Activated CD8-positive, alpha-beta memory T cell treated with anti-CD3 and anti-CD28 coated beads for 4 hours (primary cell): ENCODE measurements at regions not wholly inside any gene's neighbourhood (a gene's known extent, or its start where the extent isn't known, plus 50 kb on each side); places are given as distances from the start of the nearest gene placed in this dataset.
"Not testable (repeated sequence)": the region's sequence is repeated elsewhere in the genome, so short reads cannot be mapped to it uniquely, and the experiment has no call there.

ENCODE experiments used
- DNase-seq, 2 donors: peaks; one replicate each; pipeline ENCODE4 v3.0.0-alpha.2; 2020; ENCODE audit warnings: low read depth in 2 of 2

DNA sequence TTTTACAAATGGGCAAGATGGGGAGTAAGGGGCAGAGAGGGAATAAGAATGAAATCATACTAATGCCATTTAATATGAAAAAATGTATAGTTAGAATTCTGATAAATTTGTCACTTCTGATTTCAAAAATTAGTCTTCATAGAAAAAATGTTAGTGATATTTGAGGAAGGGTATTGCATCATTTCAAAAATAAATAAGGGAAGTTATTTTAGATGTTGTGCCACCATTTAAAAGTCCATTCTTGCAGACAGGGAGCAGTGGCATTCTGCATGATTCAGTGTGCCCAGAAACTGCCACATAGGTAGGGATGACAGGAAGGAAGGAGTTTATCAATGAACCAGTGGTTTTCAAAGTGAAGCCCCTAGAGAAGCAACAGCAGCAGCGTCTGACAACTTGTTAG lies 674.6 kb downstream of the EPM2A start:
- no peak for DNase-seq

DNA sequence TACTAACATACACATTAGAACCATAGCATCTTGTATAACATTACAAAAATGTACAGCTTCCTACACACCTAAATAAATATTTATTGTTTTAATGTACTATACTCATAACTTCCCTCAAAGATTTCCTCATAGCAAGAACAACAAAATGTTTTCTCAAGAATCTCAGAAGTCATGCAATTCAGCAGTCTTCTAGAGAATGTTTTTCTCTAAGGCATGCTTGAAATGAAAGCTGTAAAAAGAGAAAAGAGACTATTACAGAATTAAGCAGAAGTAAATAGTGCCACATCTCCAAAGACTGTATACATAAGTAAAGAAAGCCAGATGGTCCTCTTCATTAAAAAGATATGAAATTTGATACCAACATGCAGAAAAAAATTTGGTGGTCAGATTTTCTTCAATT lies 672.2 kb downstream of the EPM2A start:
- no peak for DNase-seq

DNA sequence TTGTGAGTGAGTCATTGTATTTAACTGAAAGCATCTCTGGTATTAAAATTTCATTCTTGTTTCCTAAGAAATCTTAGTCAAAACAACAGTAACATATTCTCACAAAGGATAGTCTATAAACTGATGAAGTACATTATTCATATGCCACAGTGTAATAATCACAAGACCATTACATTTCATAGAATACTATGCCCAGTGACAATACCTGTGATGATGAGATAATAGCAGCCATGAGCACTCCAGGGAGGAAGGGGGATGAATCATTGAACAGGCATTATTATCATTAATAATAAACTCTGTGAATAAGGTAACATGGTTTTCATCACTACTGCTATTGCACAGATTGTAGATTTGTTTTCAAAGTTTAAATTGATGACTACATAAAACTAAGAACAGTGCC lies 667.9 kb downstream of the EPM2A start:
- DNase-seq: no peak

DNA sequence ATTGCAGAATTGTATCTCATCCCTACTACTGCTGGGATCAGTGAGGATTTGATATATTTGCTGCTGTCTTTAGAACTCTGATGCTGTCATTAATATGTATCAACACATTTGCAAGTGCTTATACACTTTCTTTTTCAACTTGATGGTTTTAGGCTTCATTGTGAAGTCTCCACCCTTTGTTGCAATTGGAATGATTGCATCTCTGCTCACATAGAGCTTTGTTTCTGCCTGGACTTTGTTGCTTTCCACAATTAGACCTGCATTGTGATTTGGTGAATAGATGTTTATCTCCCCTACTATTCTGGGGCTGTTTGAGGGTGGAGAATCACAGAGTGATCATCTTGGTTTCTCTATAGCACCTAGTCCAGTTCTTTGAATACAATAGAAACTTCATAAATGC lies 666.7 kb downstream of the EPM2A start:
- no peak for DNase-seq

DNA sequence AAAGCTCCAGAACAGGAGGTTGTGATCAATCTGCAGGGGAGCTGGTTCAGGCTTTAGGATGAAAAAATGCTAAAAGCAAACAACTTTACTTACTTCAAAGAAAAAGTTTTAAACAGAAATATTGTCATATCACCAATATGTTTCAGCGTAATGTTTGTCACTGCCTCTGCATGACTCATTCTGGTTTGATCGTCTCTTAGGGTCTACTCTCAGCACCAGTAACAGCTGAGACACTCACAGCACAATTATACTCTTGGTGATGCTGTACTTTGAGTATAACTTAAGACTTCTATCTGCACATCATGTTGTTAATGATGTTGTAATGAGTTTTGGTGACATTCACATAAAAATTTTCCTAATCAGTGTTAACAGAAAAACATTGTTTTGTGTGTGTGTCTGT lies 665.4 kb downstream of the EPM2A start:
- DNase-seq: no peak

DNA sequence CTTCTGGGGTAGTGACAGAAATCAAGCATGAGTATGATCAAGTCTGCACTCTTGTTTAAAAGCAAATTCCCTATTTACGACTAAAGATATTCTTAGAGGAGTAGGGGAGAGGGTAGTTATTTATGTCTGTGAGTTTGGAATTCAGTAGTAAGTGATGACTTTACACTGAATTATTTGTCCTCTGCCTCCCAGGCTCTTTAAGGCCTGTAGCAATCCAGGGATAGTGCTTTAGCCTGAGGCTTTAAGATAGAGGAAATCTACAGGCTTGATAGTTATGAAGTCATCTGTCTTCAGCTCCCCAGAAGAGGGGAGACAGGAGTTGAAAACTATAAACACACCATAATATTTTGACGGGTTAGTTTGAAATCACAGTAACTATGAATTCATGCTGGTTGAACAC lies 664.5 kb downstream of the EPM2A start:
- DNase-seq: no peak

DNA sequence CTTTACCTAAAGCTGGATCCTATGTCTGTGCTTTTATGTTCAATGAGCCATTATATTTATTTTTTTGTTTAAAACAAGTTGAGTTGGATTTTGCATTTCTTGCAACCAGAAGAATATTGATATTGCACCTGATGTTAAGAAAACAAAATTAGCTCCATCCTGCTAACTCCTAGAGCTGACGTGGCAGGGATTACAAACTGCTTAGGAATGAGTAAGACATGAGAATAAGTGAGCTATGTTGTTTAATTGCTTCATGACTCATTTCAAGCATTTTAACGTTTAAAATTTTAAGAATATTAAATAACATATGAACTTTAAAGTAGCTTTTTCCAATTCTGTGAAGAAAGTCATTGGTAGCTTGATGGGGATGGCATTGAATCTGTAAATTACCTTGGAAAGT lies 663.5 kb downstream of the EPM2A start:
- DNase-seq: no peak

DNA sequence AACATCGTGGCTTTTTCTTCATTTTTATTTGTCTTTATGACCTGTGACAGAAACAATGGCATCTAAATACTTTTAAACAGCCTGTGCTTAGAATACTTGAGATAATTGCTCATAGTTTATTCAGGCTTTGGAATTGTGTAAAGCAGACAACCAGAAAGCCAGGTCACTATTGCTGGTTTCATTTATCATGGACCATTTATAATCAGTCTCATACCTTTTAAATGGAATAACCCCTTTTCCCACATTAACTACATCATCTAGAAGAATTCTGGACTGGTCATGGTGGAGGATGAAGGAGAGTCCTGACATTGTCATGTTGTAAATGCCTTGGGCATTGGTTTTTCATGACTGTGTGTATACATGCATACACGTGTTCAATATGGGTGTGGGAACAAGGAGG lies 661.5 kb downstream of the EPM2A start:
- no peak for DNase-seq

DNA sequence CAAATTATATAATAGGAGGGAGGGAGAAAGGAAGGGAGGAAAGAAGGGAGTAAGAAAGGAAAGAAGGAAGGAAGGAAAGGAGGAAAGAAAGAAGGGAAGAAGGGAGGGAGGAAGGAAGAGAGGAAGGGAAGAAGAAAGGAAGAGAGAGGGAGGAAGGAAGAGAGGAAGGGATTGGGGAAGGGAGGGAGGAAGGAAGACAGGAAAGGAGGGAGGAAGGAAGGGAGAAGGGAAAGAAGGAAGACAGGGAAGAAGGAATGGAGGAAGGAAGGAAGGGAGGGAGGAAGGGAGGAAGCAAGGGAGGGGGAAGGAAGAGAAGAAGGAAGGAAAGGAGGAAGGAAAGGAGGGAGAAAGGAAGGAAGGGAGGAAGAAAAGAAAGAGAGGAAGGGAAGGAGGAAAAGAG lies 660.5 kb downstream of the EPM2A start:
- DNase-seq: no peak

DNA sequence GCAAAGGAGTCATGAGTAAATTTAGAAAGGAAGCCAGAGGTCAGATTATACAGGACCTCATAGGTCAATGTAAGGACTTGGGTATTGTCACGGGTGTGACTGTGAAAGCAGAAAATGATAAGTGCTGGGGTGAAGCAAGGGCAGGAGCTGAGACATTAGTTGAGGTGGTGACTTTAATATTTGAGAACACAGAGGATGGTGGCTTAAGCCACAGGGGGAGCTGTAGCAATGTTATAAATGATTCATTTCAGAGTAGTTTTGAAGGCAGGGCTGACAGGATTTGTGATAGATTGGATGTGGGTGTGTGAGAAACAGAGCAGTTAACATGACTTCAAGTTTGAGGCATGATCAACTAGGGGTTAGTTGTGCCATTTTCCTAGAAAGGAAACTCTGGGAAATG lies 659.9 kb downstream of the EPM2A start:
- DNase-seq: no peak

DNA sequence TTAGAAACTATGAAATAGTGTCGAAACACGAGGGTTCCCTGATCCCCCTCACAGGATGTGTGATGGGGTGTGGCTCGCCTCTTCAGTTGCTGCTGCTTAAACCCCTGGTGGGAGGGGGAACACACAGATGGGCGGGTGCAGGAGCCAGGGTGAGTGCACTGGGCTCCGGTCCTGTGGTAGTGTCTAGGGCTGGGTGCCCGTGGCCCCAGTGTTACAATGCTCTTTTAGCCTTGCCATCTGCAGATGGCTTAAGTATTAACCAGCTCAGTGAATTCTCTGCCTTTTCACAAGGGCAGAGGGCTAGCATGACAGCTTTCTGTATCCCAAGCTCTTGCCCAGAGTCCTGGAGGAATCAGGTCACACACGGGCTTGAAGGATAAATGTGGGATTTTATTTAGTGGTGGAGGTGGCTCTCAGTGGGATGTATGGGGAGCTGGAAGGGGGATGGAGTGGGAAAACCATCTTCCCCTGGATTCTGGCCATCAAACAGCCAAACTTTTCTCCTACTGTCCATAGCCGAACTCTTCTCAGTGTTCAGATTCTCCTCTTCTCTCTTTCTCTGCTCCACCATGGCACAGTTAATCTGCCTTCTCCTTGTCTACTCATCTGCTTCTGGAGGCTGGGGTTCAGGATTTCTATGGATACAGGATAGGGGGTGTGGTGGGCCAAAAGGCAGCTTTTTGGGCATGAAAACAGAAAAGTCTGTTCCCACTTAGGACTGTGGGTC lies 659.0 kb downstream of the EPM2A start:
- DNase-seq: no peak

DNA sequence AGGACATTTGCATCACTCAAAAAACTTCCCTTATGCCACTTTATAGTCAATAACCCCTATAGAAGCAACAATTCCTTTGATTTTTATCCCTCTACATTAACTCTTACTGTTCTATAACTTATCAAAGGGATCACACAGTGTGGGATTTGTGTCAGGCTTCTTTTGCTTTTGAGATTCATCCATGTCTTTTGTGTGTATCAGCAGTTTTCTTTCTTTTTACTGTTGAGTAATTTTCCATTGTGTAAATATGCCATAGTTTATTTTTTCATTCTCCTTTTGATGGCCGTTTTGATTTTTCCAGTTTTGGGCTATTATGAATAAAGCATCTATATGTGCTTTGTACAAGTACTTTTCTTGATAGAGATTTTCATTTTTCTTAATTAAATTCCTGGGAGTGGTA lies 657.9 kb downstream of the EPM2A start:
- no peak for DNase-seq

DNA sequence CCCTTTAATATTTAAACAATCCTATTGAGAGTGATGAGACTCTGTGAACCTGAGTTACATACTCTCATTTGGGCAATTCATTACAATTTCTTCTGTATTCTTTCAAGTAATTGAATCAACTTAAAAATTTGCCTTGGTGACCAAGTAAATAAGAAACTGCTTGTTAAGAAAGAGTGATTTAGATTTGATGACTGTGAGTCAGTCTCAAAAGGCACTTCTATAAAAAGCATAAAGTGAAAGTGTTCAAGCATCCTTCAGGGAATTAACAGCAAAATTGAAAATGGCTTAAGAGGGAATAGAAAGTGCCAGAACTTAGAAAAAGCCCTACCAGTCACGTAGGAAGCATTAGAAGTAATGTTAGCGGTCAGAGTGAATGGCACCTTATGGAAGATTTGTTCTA lies 654.7 kb downstream of the EPM2A start:
- DNase-seq: no peak

DNA sequence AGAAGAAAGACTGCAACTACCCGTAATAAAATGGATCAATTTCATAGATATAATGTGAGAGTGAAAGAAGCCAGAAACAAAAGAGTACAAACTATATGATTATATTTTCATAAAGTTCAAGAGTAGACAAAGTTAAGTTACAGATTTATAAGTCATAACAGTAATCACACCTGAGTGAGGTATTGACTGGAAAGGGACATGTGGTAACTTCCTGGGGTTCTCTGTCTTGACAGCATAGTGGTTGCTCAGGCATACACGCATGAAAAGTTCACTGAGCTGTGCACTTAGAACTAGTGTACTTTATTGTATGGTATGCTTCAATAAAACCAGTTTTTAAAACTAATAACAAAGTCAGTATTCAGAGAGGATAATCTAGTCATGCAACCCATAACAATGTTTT lies 653.6 kb downstream of the EPM2A start:
- DNase-seq: no peak

DNA sequence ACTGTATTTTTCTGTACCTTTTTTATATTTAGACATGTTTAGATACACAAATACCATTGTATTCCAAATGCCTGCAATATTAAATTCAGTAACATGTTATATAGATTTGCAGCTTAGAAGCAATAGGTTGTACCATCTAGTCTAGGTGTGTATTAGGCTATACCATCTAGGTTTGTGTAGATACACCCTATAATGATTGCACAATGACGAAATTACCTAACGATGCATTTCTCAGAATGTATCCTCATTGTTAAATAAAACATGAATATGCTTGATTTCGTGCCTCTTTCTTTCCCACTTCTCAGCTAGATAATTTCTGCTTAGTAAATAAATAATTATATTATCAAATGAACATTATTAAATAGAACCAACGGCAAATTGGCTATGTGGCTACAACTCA lies 653.0 kb downstream of the EPM2A start:
- DNase-seq: no peak

DNA sequence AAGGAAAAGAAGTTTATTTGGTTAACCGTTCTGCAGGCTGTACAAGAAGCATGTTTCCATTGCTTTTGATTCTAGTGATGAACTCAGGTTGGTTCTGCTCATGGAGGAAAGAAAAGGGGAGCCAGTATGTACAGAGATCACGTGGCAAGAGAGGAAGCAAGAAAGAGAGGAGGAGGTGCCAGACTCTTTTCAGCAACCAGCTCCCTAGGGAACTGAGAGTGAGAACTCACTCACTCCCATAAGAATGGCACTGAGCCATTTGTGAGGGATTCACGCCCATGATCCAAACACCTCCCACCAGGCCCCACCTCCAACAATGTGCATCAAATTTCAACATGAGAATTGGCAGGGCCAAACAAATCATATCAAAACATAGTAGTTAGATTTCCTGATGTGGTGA lies 649.1 kb downstream of the EPM2A start:
- DNase-seq: no peak

DNA sequence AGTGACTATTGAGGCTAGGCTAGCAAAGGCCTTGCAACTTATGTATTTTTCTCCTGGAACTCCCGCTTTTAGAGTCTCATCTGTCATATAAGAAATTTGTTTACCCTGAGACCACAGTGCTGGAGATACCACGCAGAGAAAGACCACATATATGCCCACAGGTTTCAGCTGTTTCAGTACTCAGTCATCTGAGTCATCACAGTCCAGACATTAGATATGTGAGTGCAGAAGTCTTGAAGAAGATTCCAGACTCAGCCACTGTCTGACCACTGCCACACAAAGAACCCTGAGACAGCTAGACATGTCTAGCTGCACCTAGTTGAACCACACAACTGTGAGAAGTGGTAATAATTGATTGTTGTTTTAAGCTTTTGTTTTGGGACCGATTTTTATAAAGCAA lies 648.3 kb downstream of the EPM2A start:
- no peak for DNase-seq

DNA sequence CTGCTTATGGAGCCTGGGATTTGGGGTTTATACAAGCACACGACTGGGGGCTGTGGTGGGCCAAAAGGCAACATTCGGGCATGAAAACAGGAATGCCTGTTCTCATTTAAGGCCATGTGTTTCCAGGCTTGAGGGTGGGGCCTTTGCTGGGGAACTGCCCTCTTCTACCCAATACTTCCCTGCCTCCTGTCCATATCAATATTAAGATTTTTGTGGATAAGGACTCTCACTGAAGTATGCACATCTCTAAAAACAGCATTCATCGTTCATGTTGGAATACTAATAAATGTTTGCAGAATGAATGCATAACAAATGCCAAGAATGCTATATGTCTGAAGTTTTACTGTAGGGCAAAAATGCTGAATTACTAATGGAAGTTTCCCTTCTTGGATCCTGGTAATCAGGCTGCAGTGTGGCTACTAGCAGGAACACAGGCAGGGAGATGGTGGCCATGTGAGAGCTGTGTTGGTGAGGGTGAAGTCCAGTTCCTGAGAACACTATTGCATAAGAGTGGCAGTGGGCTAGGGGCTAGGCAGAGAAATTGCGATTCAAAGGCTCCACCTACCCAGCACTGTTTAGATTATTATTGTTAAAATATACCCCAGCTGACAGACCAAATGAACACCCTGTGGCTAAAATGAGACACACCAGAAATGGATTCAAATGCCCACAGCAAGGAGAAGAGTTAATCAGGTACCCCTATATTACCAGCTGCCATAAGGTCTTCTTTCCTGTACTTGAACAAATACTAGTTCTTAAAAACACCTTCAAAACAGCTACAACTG lies 644.3 kb downstream of the EPM2A start:
- DNase-seq: no peak

DNA sequence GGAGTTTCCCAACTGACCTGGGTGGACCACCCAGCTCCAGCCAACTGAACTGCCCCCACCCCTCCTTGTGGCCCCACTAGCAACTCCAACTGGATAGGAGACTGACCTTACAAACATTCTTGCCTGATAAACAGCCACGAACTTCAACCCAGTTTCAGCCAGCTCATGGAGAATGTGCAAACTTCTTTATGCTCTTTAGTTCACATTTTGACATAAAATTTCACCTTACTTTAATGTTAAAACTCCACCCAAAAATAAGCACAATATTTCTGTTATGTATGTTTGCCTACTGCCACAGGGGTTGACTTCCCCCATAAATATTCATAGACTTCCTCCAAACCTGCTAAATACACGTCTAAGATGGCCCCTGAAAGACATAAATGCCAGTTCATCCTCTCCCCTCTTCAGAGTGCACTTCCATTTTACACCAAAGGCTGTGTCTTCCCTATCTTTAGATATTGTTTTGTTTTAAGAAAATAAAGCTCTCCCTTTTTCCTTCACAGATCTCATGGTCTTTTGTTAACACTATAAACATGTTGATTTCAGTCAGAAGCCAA lies 643.7 kb downstream of the EPM2A start:
- no peak for DNase-seq

DNA sequence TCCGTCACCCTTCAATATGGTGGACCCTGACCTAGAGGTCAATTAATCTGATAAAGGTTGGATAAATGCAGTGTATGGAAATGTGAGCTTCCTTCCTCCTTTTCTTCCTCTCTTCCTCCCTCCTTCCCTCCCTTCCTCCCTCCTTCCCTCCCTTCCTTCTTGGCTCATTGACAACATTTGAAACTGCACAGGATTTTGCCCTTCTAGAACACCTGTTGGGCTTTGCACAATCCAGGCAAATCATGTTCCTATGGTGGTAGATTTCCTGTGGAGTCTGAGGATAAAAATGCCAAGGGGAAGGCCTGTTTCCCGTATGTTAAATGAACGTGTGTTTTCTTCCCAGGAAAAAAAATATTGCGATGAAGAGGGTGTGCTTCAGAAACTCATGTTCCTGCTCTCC lies 642.8 kb downstream of the EPM2A start:
- no peak for DNase-seq

DNA sequence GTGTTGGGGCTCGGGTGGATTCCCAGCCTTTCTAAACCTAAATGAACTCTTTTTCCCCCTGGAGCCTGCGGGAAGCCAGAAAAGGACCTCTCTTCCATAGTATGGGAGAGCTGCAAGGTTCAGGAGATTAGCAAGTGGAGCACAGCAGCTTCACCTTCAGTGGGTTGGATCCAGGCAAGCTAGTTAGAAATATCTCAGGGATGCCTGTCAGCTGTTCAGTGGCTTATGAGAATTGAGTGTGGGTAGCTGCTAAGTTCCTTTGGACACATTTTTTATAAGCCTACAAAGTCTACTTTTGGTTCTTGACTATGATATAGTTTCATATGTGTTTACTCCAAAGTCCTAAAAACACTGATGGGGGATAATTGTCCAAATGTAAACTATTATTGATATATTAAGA lies 642.1 kb downstream of the EPM2A start:
- DNase-seq: no peak

DNA sequence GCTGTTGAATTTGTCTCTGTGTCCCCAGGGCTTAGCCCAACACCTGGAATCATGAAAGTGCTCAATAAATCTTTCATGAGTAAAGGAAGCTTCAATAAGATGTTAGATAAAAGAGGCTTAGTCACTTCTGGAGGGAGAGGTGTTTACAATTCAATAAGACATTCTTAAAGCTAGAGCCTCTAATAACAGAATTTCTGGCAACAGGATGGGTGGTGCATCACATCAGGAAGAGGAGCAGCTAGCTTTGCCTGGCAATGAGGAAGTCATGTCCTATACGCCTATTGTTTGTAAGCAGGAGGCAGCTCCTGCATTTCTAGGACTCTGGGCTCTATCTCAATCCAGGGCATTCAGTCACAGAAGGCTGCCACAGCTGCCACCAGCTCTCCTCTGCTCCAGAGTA lies 638.5 kb downstream of the EPM2A start:
- DNase-seq: no peak

DNA sequence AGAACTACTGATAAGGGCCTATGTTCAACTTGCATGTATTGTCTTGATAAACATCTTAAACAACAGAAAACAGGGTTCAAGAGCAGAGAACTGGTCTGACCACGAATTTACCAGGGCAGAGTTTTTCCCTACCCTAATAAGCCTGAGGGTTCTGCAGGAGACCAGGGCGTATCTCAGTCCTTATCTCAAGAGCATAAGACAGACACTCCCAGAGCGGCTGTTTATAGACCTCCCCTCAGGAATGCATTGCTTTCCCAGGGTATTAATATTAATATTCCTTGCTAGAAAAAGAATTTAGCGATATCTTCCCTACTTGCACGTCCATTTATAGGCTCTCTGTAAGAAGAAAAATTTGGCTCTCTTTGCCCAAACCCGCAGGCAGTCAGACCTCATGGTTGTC lies 637.2 kb downstream of the EPM2A start:
- not testable (repeated sequence) for DNase-seq
